ENCODE measurements at regions not wholly inside any gene's neighbourhood (a gene's known extent, or its start where the extent isn't known, plus 50 kb on each side); places are given as distances from the start of the nearest gene placed in this dataset.

- no peak for TF ChIP-seq CTCF (IDR thresholded peaks at IDR 0.05)
- TF ChIP-seq POLR2A (IDR thresholded peaks at IDR 0.05), result no peak
- no peak for TF ChIP-seq POLR2AphosphoS5 (IDR thresholded peaks at IDR 0.05)
- TF ChIP-seq EP300 (IDR thresholded peaks at IDR 0.05), result no peak
- Histone ChIP-seq H3K4me3 (no peak overlapping the region), H3K4me1 (no peaks in the 10 kb centered on the region), H3K27ac (no peak overlapping the region), H3K36me3 (no peaks in the 10 kb centered on the region), H3K9me3 (no peaks in the 10 kb centered on the region), H3K27me3 (no peaks in the 10 kb centered on the region)
- WGBS, 2 donors, result 90 to 98% methylated on average over 1 of the region's 1 CpG
- intact Hi-C loops (cut with DNase I), result no loop called here
- no peak for DNase-seq
These were observed 50.7 kb upstream of the SCG2 start for GRCh38 chr2:223652902-223653301.

GRCh38 chr2:223652122-223652521, 50.0 kb upstream of the SCG2 start:
- Histone ChIP-seq H3K9me3 (no peaks in the 10 kb centered on the region), H3K4me1 (no peaks in the 10 kb centered on the region), H3K36me3 (no peaks in the 10 kb centered on the region), H3K27me3 (no peaks in the 10 kb centered on the region), H3K4me3 (no peak overlapping the region), H3K27ac (no peak overlapping the region)
- intact Hi-C loops (cut with DNase I), result no loop called here
- WGBS, 2 donors, result 89 to 95% methylated on average over 1 of the region's 1 CpG
- TF ChIP-seq POLR2AphosphoS5 (IDR thresholded peaks at IDR 0.05), result no peak
- TF ChIP-seq CTCF (IDR thresholded peaks at IDR 0.05), result no peak
- TF ChIP-seq POLR2A (IDR thresholded peaks at IDR 0.05), result no peak
- TF ChIP-seq EP300 (IDR thresholded peaks at IDR 0.05), result no peak
- no peak for DNase-seq
